SJCRH30 (cell line): ENCODE measurements at regions not wholly inside any gene's neighbourhood (a gene's known extent, or its start where the extent isn't known, plus 50 kb on each side); places are given as distances from the start of the nearest gene placed in this dataset.

Source experiments
- DNase-seq, 2 experiments: peaks; one replicate each; pipeline ENCODE4 v3.0.0-alpha.2; 2015 to 2020
- H3K27ac ChIP-seq: fragments of 250-450 bp; sonication (Bioruptor Pico); 2 replicates; pipeline ENCODE4 v1.5.1; 2020; ENCODE audit warnings: mild to moderate bottlenecking, moderate library complexity
- H3K27me3 ChIP-seq: fragments of 250-450 bp; sonication (Bioruptor Pico); 2 replicates; pipeline ENCODE4 v1.5.1; 2020; ENCODE audit warnings: mild to moderate bottlenecking, moderate library complexity
- H3K36me3 ChIP-seq: fragments of 250-450 bp; sonication (Bioruptor Pico); 2 replicates; pipeline ENCODE4 v1.5.1; 2020; ENCODE audit warnings: mild to moderate bottlenecking, moderate library complexity
- H3K4me1 ChIP-seq: fragments of 250-450 bp; sonication (Bioruptor Pico); 2 replicates; pipeline ENCODE4 v1.5.1; 2020; ENCODE audit warnings: mild to moderate bottlenecking, moderate library complexity
- H3K4me3 ChIP-seq: fragments of 250-450 bp; sonication (Bioruptor Pico); 2 replicates; pipeline ENCODE4 v1.5.1; 2020; ENCODE audit warnings: mild to moderate bottlenecking, moderate library complexity
- H3K9me3 ChIP-seq: fragments of 250-450 bp; sonication (Bioruptor Pico); replicated peaks from 2 replicates; pipeline ENCODE4 v1.5.1; 2020; ENCODE audit warnings: mild to moderate bottlenecking, moderate library complexity

- Histone ChIP-seq H3K4me1 (no peaks in the 10 kb centered on the region), H3K36me3 (no peaks in the 10 kb centered on the region), H3K27me3 (no peaks in the 10 kb centered on the region), H3K9me3 (peaks cover 2% of the 10 kb centered on the region; the same call in 1 of the 2 replicates), H3K27ac (no peak overlapping the region), H3K4me3 (no peak overlapping the region)
- no peak for DNase-seq
Observed at GRCh38 chr5:93054424-93055163, 526.4 kb downstream of the NR2F1-AS1 start.

GRCh38 chr5:93053825-93054224 lies 527.2 kb downstream of the NR2F1-AS1 start:
- DNase-seq = no peak
- no peak overlapping the region for H3K4me3 ChIP-seq
- no peaks in the 10 kb centered on the region for H3K27me3 ChIP-seq
- no peaks in the 10 kb centered on the region for H3K4me1 ChIP-seq
- H3K36me3 ChIP-seq = no peaks in the 10 kb centered on the region
- no peak overlapping the region for H3K27ac ChIP-seq
- H3K9me3 ChIP-seq = peaks cover 2% of the 10 kb centered on the region; the same call in 1 of the 2 replicates

GRCh38 chr5:93048858-93049257 lies 532.2 kb downstream of the NR2F1-AS1 start:
- no peak for DNase-seq
- no peaks in the 10 kb centered on the region for H3K36me3 ChIP-seq

GRCh38 chr5:93044859-93045666 lies 536.0 kb downstream of the NR2F1-AS1 start:
- Histone ChIP-seq H3K36me3 (no peaks in the 10 kb centered on the region), H3K27ac (no peak overlapping the region)
- no peak for DNase-seq

More at GRCh38 chr5:93048858-93049257, 532.2 kb downstream of the NR2F1-AS1 start:
- Histone ChIP-seq H3K27ac (no peak overlapping the region), H3K27me3 (no peaks in the 10 kb centered on the region), H3K4me1 (no peaks in the 10 kb centered on the region), H3K9me3 (no peaks in the 10 kb centered on the region), H3K4me3 (no peak overlapping the region)

GRCh38 chr5:93039888-93040287 lies 541.1 kb downstream of the NR2F1-AS1 start:
- no peak overlapping the region for H3K4me3 ChIP-seq
- H3K27ac ChIP-seq = no peak overlapping the region
- no peaks in the 10 kb centered on the region; the same call in 1 of the 2 replicates for H3K9me3 ChIP-seq
- peaks cover 12% of the 10 kb centered on the region for H3K4me1 ChIP-seq
- no peaks in the 10 kb centered on the region for H3K27me3 ChIP-seq
- DNase-seq = no peak
- H3K36me3 ChIP-seq = no peaks in the 10 kb centered on the region

More at GRCh38 chr5:93044859-93045666, 536.0 kb downstream of the NR2F1-AS1 start:
- no peaks in the 10 kb centered on the region for H3K9me3 ChIP-seq
- H3K27me3 ChIP-seq = no peaks in the 10 kb centered on the region
- no peaks in the 10 kb centered on the region for H3K4me1 ChIP-seq
- no peak overlapping the region for H3K4me3 ChIP-seq

- peak; percentile 4 to 39 for DNase-seq
- H3K27ac ChIP-seq = no peak overlapping the region
- H3K36me3 ChIP-seq = no peaks in the 10 kb centered on the region
- peaks cover 12% of the 10 kb centered on the region for H3K4me1 ChIP-seq
- no peaks in the 10 kb centered on the region; the same call in 1 of the 2 replicates for H3K9me3 ChIP-seq
- H3K27me3 ChIP-seq = no peaks in the 10 kb centered on the region
- no peak overlapping the region for H3K4me3 ChIP-seq
Observed at GRCh38 chr5:93034621-93035590, 546.1 kb downstream of the NR2F1-AS1 start.

GRCh38 chr5:93022796-93023447 lies 558.1 kb downstream of the NR2F1-AS1 start:
- Histone ChIP-seq H3K27ac (no peak overlapping the region), H3K36me3 (no peaks in the 10 kb centered on the region), H3K4me3 (no peak overlapping the region), H3K27me3 (no peaks in the 10 kb centered on the region), H3K4me1 (0 out of 2 replicates have a peak, but pooled peaks cover 3% of the 10 kb centered on the region), H3K9me3 (no peaks in the 10 kb centered on the region)
- DNase-seq = no peak

- no peaks in the 10 kb centered on the region for H3K27me3 ChIP-seq
- H3K4me1 ChIP-seq = 0 out of 2 replicates have a peak, but pooled peaks cover 3% of the 10 kb centered on the region
- DNase-seq = no peak
- no peak overlapping the region for H3K4me3 ChIP-seq
- H3K36me3 ChIP-seq = no peaks in the 10 kb centered on the region
- no peak overlapping the region for H3K27ac ChIP-seq
- no peaks in the 10 kb centered on the region for H3K9me3 ChIP-seq
Observed at GRCh38 chr5:93022211-93022610, 558.8 kb downstream of the NR2F1-AS1 start.

GRCh38 chr5:93019896-93020295 lies 561.1 kb downstream of the NR2F1-AS1 start:
- Histone ChIP-seq H3K9me3 (no peaks in the 10 kb centered on the region), H3K4me3 (no peak overlapping the region), H3K27me3 (no peaks in the 10 kb centered on the region), H3K36me3 (no peaks in the 10 kb centered on the region), H3K4me1 (0 out of 2 replicates have a peak, but pooled peaks cover 3% of the 10 kb centered on the region), H3K27ac (no peak overlapping the region)
- DNase-seq = no peak

- no peaks in the 10 kb centered on the region for H3K27me3 ChIP-seq
- H3K36me3 ChIP-seq = no peaks in the 10 kb centered on the region
- H3K4me3 ChIP-seq = no peak overlapping the region
- H3K27ac ChIP-seq = no peak overlapping the region
- 0 out of 2 replicates have a peak, but pooled peaks cover 3% of the 10 kb centered on the region for H3K4me1 ChIP-seq
- no peak for DNase-seq
- no peaks in the 10 kb centered on the region for H3K9me3 ChIP-seq
Observed at GRCh38 chr5:93018461-93018860, 562.6 kb downstream of the NR2F1-AS1 start.

GRCh38 chr5:93017849-93018248 lies 563.2 kb downstream of the NR2F1-AS1 start:
- no peak for DNase-seq
- H3K36me3 ChIP-seq = no peaks in the 10 kb centered on the region
- H3K4me1 ChIP-seq = 0 out of 2 replicates have a peak, but pooled peaks cover 3% of the 10 kb centered on the region
- H3K27me3 ChIP-seq = no peaks in the 10 kb centered on the region
- H3K4me3 ChIP-seq = no peak overlapping the region
- no peak overlapping the region for H3K27ac ChIP-seq
- no peaks in the 10 kb centered on the region for H3K9me3 ChIP-seq

GRCh38 chr5:93017376-93017775 lies 563.6 kb downstream of the NR2F1-AS1 start:
- H3K9me3 ChIP-seq = no peaks in the 10 kb centered on the region
- no peaks in the 10 kb centered on the region for H3K4me1 ChIP-seq
- no peak for DNase-seq
- H3K27ac ChIP-seq = no peak overlapping the region
- no peaks in the 10 kb centered on the region for H3K36me3 ChIP-seq
- no peaks in the 10 kb centered on the region for H3K27me3 ChIP-seq
- no peak overlapping the region for H3K4me3 ChIP-seq

GRCh38 chr5:93010616-93011015 lies 570.4 kb downstream of the NR2F1-AS1 start:
- Histone ChIP-seq H3K4me1 (no peaks in the 10 kb centered on the region; the same call in 1 of the 2 replicates), H3K9me3 (no peaks in the 10 kb centered on the region), H3K4me3 (no peak overlapping the region), H3K27me3 (no peaks in the 10 kb centered on the region), H3K27ac (no peak overlapping the region), H3K36me3 (no peaks in the 10 kb centered on the region)
- DNase-seq = no peak

GRCh38 chr5:93010037-93010436 lies 571.0 kb downstream of the NR2F1-AS1 start:
- no peaks in the 10 kb centered on the region for H3K36me3 ChIP-seq
- no peak for DNase-seq
- no peaks in the 10 kb centered on the region for H3K9me3 ChIP-seq
- H3K27me3 ChIP-seq = no peaks in the 10 kb centered on the region
- no peak overlapping the region for H3K27ac ChIP-seq
- H3K4me3 ChIP-seq = no peak overlapping the region
- H3K4me1 ChIP-seq = no peaks in the 10 kb centered on the region; the same call in 1 of the 2 replicates
